ENCODE measurements at regions not wholly inside any gene's neighbourhood (a gene's known extent, or its start where the extent isn't known, plus 50 kb on each side); places are given as distances from the start of the nearest gene placed in this dataset.
"Not testable (repeated sequence)": the region's sequence is repeated elsewhere in the genome, so short reads cannot be mapped to it uniquely, and the experiment has no call there.

DNA sequence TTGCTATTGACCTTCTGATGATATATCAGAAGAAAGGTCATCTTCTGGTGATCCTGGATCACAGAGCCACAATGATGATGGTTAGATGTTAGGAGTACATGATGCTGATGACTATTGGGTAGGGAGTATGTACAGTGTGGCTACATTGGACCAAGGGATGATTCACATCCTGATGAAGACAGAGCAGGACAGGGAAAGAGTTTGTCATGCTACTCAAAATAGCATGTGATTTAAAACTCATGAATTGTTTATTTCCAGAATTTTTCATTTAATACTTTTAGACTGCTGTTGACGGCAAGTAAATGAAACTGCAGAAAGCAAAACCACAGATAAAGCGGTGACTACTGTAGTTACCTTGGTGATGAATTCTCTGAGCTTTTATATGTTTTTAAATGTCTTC lies 397.3 kb downstream of the PPP1R3A start:
- ChIA-PET CTCF (no interaction called here), POLR2A (no interaction called here)
- TF ChIP-seq ARNT (IDR thresholded peaks at IDR 0.05) (no peak), CTBP1 (IDR thresholded peaks at IDR 0.05; ENCODE audit: borderline replicate concordance) (no peak), FOXA1 (IDR thresholded peaks at IDR 0.05) (no peak), SUZ12 (IDR thresholded peaks at IDR 0.05) (no peak), L3MBTL2 (conservative IDR thresholded peaks at IDR 0.05) (no peak), FOXK2 (IDR thresholded peaks at IDR 0.05) (no peak), FOXM1 (IDR thresholded peaks at IDR 0.05; ENCODE audit: borderline replicate concordance) (no peak), PKNOX1 (IDR thresholded peaks at IDR 0.05) (no peak), NFRKB (IDR thresholded peaks at IDR 0.05) (no peak), ELF4 (IDR thresholded peaks at IDR 0.05) (no peak), SP1 (IDR thresholded peaks at IDR 0.05) (no peak), LEF1 (IDR thresholded peaks at IDR 0.05; ENCODE audit: borderline replicate concordance) (no peak), TARDBP (IDR thresholded peaks at IDR 0.05) (no peak), BHLHE40 (IDR thresholded peaks at IDR 0.05; ENCODE audit: borderline replicate concordance) (no peak), HDGF (IDR thresholded peaks at IDR 0.05; ENCODE audit: borderline replicate concordance) (no peak), ZNF384 (IDR thresholded peaks at IDR 0.05) (no peak)
- DNase-seq (ENCODE audit: extremely low spot score): no peak

DNA sequence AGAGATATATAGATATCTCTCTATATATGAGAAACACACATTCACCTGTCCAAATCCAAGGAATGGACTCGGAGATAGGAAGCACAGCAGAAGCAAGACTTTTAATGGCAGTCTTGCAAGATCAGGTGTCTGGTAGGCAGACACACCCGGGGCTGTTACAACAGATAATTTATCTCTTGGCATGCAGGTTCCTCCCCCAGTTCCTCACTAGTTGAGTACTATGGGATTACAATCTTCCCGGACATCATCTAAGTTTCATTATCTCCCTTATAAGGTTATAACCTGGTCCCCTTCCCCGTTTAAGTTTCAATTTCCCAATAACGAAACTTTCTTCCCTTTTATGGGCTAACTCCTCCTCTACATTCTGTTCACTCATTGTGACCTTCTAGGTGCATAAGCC lies 399.3 kb downstream of the PPP1R3A start:
- POLR2A ChIA-PET: no interaction called here
- CTCF ChIA-PET: no interaction called here
- TF ChIP-seq ZNF384 (IDR thresholded peaks at IDR 0.05) (no peak), FOXM1 (IDR thresholded peaks at IDR 0.05; ENCODE audit: borderline replicate concordance) (no peak), L3MBTL2 (conservative IDR thresholded peaks at IDR 0.05) (no peak), SUZ12 (IDR thresholded peaks at IDR 0.05) (no peak), TARDBP (IDR thresholded peaks at IDR 0.05) (no peak), HDGF (IDR thresholded peaks at IDR 0.05; ENCODE audit: borderline replicate concordance) (no peak), NFRKB (IDR thresholded peaks at IDR 0.05) (no peak), ARNT (IDR thresholded peaks at IDR 0.05) (no peak), PKNOX1 (IDR thresholded peaks at IDR 0.05) (no peak), CTBP1 (IDR thresholded peaks at IDR 0.05; ENCODE audit: borderline replicate concordance) (no peak), SP1 (IDR thresholded peaks at IDR 0.05) (no peak), ELF4 (IDR thresholded peaks at IDR 0.05) (no peak), LEF1 (IDR thresholded peaks at IDR 0.05; ENCODE audit: borderline replicate concordance) (no peak), BHLHE40 (IDR thresholded peaks at IDR 0.05; ENCODE audit: borderline replicate concordance) (no peak)
- DNase-seq (ENCODE audit: extremely low spot score): no peak

- ChIA-PET POLR2A (no interaction called here), CTCF (no interaction called here)
- TF ChIP-seq ARNT (IDR thresholded peaks at IDR 0.05) (no peak), SP1 (IDR thresholded peaks at IDR 0.05) (no peak), FOXA1 (IDR thresholded peaks at IDR 0.05) (no peak), TARDBP (IDR thresholded peaks at IDR 0.05) (no peak), FOXM1 (IDR thresholded peaks at IDR 0.05; ENCODE audit: borderline replicate concordance) (no peak), PKNOX1 (IDR thresholded peaks at IDR 0.05) (no peak), L3MBTL2 (conservative IDR thresholded peaks at IDR 0.05) (no peak), CTBP1 (IDR thresholded peaks at IDR 0.05; ENCODE audit: borderline replicate concordance) (no peak), BHLHE40 (IDR thresholded peaks at IDR 0.05; ENCODE audit: borderline replicate concordance) (no peak), LEF1 (IDR thresholded peaks at IDR 0.05; ENCODE audit: borderline replicate concordance) (no peak), ZNF384 (IDR thresholded peaks at IDR 0.05) (no peak), ELF4 (IDR thresholded peaks at IDR 0.05) (no peak), SUZ12 (IDR thresholded peaks at IDR 0.05) (no peak)
- no peak for DNase-seq (ENCODE audit: extremely low spot score)
Observed at GRCh38 chr7:113504691-113505090, 386.3 kb upstream of the SMIM30 start.

- ChIA-PET CTCF (no interaction called here), POLR2A (no interaction called here)
- TF ChIP-seq PKNOX1 (IDR thresholded peaks at IDR 0.05) (no peak), L3MBTL2 (conservative IDR thresholded peaks at IDR 0.05) (no peak), ARNT (IDR thresholded peaks at IDR 0.05) (no peak), SUZ12 (IDR thresholded peaks at IDR 0.05) (no peak), BHLHE40 (IDR thresholded peaks at IDR 0.05; ENCODE audit: borderline replicate concordance) (no peak), HDGF (IDR thresholded peaks at IDR 0.05; ENCODE audit: borderline replicate concordance) (no peak), NFRKB (IDR thresholded peaks at IDR 0.05) (no peak), TARDBP (IDR thresholded peaks at IDR 0.05) (no peak), ZNF384 (IDR thresholded peaks at IDR 0.05) (no peak), LEF1 (IDR thresholded peaks at IDR 0.05; ENCODE audit: borderline replicate concordance) (no peak), FOXM1 (IDR thresholded peaks at IDR 0.05; ENCODE audit: borderline replicate concordance) (no peak), ELF4 (IDR thresholded peaks at IDR 0.05) (no peak), SP1 (IDR thresholded peaks at IDR 0.05) (no peak), FOXA1 (IDR thresholded peaks at IDR 0.05) (no peak), FOXK2 (IDR thresholded peaks at IDR 0.05) (no peak), CTBP1 (IDR thresholded peaks at IDR 0.05; ENCODE audit: borderline replicate concordance) (no peak)
- no peak for DNase-seq (ENCODE audit: extremely low spot score)
Observed at GRCh38 chr7:113504142-113504541, 385.8 kb upstream of the SMIM30 start.

DNA sequence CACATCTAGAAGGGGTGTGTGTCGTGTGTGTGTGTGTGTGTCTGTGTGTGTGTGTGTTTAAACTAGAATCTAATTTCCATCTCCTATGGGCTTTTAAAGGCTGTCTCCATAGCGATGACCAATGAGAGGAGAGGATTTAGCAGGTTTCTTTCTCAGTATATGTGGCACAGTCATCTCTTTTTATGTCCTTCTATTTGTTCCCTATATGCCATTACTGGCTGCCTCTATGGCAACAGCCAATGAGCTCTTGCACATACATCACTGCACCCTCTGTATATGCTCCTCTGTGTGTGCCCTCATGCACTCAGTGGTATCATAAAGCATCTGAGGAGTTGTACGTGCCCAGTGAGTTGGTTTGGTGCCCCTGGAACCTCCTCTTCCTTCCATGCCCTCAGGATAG lies 378.2 kb upstream of the SMIM30 start:
- DNase-seq (ENCODE audit: extremely low spot score); POLR2A ChIA-PET; CTCF ChIA-PET: not testable (repeated sequence)

- DNase-seq (ENCODE audit: extremely low spot score); POLR2A ChIA-PET; CTCF ChIA-PET: not testable (repeated sequence)
Observed at GRCh38 chr7:113494797-113495566, 376.6 kb upstream of the SMIM30 start.

All from HEK293T (cell line).